ENCODE measurements at regions not wholly inside any gene's neighbourhood (a gene's known extent, or its start where the extent isn't known, plus 50 kb on each side); places are given as distances from the start of the nearest gene placed in this dataset.

- CTCF ChIA-PET: no interaction called here
- TF ChIP-seq, protein P1, sequence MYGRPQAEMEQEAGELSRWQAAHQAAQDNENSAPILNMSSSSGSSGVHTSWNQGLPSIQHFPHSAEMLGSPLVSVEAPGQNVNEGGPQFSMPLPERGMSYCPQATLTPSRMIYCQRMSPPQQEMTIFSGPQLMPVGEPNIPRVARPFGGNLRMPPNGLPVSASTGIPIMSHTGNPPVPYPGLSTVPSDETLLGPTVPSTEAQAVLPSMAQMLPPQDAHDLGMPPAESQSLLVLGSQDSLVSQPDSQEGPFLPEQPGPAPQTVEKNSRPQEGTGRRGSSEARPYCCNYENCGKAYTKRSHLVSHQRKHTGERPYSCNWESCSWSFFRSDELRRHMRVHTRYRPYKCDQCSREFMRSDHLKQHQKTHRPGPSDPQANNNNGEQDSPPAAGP (tag by site-specific recombination; IDR thresholded peaks at IDR 0.05): no peak
- TF ChIP-seq ZNF404 (tag by site-specific recombination; IDR thresholded peaks at IDR 0.05) (no peak), ZNF416 (tag by site-specific recombination; IDR thresholded peaks at IDR 0.05) (no peak), ZNF777 (tag by site-specific recombination; IDR thresholded peaks at IDR 0.05; ENCODE audit: borderline replicate concordance) (no peak), ZNF366 (tag by site-specific recombination; conservative IDR thresholded peaks at IDR 0.05) (no peak), ZSCAN23 (tag by site-specific recombination; IDR thresholded peaks at IDR 0.05) (no peak), ZSCAN16 (tag by site-specific recombination; IDR thresholded peaks at IDR 0.05) (no peak), ZNF692 (tag by site-specific recombination; IDR thresholded peaks at IDR 0.05) (no peak), ATF2 (tag by site-specific recombination; IDR thresholded peaks at IDR 0.05; ENCODE audit: low read depth) (no peak), ZNF10 (tag by site-specific recombination; IDR thresholded peaks at IDR 0.05) (no peak), ZNF768 (tag by site-specific recombination; IDR thresholded peaks at IDR 0.05) (no peak), EGR2 (tag by site-specific recombination; IDR thresholded peaks at IDR 0.05; ENCODE audit: low read depth) (no peak), ZNF776 (tag by site-specific recombination; IDR thresholded peaks at IDR 0.05; ENCODE audit: borderline replicate concordance) (no peak), TCF7L2 (IDR thresholded peaks at IDR 0.05; ENCODE audit: borderline replicate concordance, low read depth, low read length) (no peak), ZNF449 (tag by site-specific recombination; IDR thresholded peaks at IDR 0.05) (no peak), ZNF792 (tag by site-specific recombination; IDR thresholded peaks at IDR 0.05) (no peak)
- TF ChIP-seq, protein P2, sequence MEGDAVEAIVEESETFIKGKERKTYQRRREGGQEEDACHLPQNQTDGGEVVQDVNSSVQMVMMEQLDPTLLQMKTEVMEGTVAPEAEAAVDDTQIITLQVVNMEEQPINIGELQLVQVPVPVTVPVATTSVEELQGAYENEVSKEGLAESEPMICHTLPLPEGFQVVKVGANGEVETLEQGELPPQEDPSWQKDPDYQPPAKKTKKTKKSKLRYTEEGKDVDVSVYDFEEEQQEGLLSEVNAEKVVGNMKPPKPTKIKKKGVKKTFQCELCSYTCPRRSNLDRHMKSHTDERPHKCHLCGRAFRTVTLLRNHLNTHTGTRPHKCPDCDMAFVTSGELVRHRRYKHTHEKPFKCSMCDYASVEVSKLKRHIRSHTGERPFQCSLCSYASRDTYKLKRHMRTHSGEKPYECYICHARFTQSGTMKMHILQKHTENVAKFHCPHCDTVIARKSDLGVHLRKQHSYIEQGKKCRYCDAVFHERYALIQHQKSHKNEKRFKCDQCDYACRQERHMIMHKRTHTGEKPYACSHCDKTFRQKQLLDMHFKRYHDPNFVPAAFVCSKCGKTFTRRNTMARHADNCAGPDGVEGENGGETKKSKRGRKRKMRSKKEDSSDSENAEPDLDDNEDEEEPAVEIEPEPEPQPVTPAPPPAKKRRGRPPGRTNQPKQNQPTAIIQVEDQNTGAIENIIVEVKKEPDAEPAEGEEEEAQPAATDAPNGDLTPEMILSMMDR (tag by site-specific recombination; IDR thresholded peaks at IDR 0.05): no peak
- TF ChIP-seq, protein P3, sequence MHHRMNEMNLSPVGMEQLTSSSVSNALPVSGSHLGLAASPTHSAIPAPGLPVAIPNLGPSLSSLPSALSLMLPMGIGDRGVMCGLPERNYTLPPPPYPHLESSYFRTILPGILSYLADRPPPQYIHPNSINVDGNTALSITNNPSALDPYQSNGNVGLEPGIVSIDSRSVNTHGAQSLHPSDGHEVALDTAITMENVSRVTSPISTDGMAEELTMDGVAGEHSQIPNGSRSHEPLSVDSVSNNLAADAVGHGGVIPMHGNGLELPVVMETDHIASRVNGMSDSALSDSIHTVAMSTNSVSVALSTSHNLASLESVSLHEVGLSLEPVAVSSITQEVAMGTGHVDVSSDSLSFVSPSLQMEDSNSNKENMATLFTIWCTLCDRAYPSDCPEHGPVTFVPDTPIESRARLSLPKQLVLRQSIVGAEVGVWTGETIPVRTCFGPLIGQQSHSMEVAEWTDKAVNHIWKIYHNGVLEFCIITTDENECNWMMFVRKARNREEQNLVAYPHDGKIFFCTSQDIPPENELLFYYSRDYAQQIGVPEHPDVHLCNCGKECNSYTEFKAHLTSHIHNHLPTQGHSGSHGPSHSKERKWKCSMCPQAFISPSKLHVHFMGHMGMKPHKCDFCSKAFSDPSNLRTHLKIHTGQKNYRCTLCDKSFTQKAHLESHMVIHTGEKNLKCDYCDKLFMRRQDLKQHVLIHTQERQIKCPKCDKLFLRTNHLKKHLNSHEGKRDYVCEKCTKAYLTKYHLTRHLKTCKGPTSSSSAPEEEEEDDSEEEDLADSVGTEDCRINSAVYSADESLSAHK (tag by site-specific recombination; IDR thresholded peaks at IDR 0.05): no peak
- TF ChIP-seq, protein P4, sequence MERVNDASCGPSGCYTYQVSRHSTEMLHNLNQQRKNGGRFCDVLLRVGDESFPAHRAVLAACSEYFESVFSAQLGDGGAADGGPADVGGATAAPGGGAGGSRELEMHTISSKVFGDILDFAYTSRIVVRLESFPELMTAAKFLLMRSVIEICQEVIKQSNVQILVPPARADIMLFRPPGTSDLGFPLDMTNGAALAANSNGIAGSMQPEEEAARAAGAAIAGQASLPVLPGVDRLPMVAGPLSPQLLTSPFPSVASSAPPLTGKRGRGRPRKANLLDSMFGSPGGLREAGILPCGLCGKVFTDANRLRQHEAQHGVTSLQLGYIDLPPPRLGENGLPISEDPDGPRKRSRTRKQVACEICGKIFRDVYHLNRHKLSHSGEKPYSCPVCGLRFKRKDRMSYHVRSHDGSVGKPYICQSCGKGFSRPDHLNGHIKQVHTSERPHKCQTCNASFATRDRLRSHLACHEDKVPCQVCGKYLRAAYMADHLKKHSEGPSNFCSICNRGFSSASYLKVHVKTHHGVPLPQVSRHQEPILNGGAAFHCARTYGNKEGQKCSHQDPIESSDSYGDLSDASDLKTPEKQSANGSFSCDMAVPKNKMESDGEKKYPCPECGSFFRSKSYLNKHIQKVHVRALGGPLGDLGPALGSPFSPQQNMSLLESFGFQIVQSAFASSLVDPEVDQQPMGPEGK (tag by site-specific recombination; IDR thresholded peaks at IDR 0.05): no peak
Measured at GRCh38 chr12:75683220-75683619, 171.8 kb upstream of the KRR1 start.

More at GRCh38 chr12:75683220-75683619, 171.8 kb upstream of the KRR1 start:
- Histone ChIP-seq H3K36me3 (ENCODE audit: control insufficient read depth in 2 of 2, insufficient read depth in 1 of 2, low read length in 2 of 2) (no peaks in the 10 kb centered on the region), H3K9me3 (ENCODE audit: control insufficient read depth, insufficient read depth, low read depth, low read length) (no peaks in the 10 kb centered on the region), H3K4me1 (ENCODE audit: control insufficient read depth, insufficient read depth, low read length) (no peaks in the 10 kb centered on the region), H3K4me3 (ENCODE audit: low read depth, low read length) (no peak overlapping the region), H3K27ac (ENCODE audit: extremely low read depth, low read depth, low read length) (no peak overlapping the region)
- POLR2A ChIA-PET: no interaction called here
